ENCODE measurements at regions not wholly inside any gene's neighbourhood (a gene's known extent, or its start where the extent isn't known, plus 50 kb on each side); places are given as distances from the start of the nearest gene placed in this dataset.

- no peak for TF ChIP-seq CTCF (IDR thresholded peaks at IDR 0.05; ENCODE audit: insufficient read depth, low read depth, low read length)
- TF ChIP-seq EZH2 (IDR thresholded peaks at IDR 0.05; ENCODE audit: insufficient read depth, low read length), result no peak
Observed at GRCh38 chr2:187180529-187180928, 267.5 kb downstream of the CALCRL start.
